ENCODE measurements at regions not wholly inside any gene's neighbourhood (a gene's known extent, or its start where the extent isn't known, plus 50 kb on each side); places are given as distances from the start of the nearest gene placed in this dataset.
"Not testable (repeated sequence)": the region's sequence is repeated elsewhere in the genome, so short reads cannot be mapped to it uniquely, and the experiment has no call there.

DNA sequence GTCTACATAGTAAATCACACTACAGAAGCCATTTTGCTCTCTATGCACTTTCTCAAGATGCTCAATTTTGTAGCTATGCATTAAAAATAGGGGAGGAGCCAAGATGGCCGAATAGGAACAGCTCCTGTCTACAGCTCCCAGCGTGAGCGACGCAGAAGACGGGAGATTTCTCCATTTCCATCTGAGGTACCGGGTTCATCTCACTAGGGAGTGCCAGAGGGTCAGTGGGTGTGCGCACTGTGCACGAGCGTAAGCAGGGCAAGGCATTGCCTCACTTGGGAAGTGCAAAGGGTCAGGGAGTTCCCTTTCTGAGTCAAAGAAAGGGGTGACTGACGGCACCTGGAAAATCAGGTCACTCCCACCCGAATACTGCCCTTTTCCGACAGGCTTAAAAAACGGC is 699.8 kb downstream of the XPNPEP1 start:
- H3K4me1 Mint-ChIP-seq; H3K9me3 ChIP-seq (ENCODE audit: control insufficient read depth in 1 of 2, low read length in 2 of 2); H3K36me3 Mint-ChIP-seq; H3K4me3 Mint-ChIP-seq; H3K36me3 ChIP-seq (ENCODE audit: insufficient read depth, low read length); H3K27me3 Mint-ChIP-seq; CTCF ChIA-PET (ENCODE audit: partially characterized antibody); H3K4me3 ChIP-seq (ENCODE audit: low read length in 2 of 2); H3K27ac Mint-ChIP-seq; H3K4me1 ChIP-seq (ENCODE audit: insufficient read depth, low read length); DNase-seq; H3K27ac ChIP-seq (ENCODE audit: low read depth, low read length); intact Hi-C loops (cut with micrococcal nuclease); POLR2A ChIA-PET (ENCODE audit: partially characterized antibody); H3K27me3 ChIP-seq (ENCODE audit: insufficient read depth, low read length): not testable (repeated sequence)
- peaks cover 0 to 19% (median 9%) of the 10 kb centered on the region in 8 donors for H3K9me3 Mint-ChIP-seq

DNA sequence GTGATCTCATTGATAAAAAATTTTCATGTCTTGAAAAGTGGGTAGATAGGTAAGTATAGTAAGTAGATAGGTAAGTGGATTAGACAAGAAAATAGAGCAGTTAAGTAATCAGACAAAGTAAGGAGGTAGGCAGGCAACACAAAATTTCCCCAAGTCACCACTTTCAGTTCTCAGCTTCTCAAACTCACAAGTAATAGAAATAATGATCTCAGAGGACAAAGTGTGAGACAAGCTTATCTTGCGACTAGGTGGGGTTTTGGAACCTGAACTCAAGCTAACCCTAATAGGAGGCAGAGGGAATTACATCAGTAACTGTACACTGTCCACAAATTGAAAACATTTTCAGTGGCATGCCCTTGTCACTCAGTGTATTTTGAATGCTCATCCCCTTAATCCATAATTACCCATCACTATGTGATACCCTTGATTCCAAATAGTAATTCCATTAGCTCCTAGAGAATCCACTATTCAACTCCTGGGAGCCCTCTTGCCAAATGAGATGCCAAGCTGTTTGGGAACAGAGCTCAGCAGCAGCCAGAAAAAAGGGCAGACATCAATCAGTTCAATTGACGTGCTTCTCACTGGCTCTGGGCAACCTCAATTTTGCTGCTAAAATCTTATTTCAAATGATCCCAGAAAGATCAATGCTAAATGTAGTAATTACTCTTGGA is 703.2 kb downstream of the XPNPEP1 start:
- no peaks in the 10 kb centered on the region for H3K27me3 Mint-ChIP-seq
- ChIA-PET POLR2A (ENCODE audit: partially characterized antibody) (no interaction called here), CTCF (ENCODE audit: partially characterized antibody) (interaction anchor here (1.0 kb wide), 1 partner anchor 9 kb away, joined by 6 read pairs; no protein-coding TSS in a partner anchor)
- intact Hi-C loops (cut with micrococcal nuclease): no loop called here
- no peak overlapping the region for H3K4me3 ChIP-seq (ENCODE audit: low read length in 2 of 2)
- no peaks in the 10 kb centered on the region for H3K4me1 ChIP-seq (ENCODE audit: insufficient read depth, low read length)
- no peaks in the 10 kb centered on the region for H3K27me3 ChIP-seq (ENCODE audit: insufficient read depth, low read length)
- H3K4me1 Mint-ChIP-seq: no peaks in the 10 kb centered on the region
- no peaks in the 10 kb centered on the region for H3K36me3 Mint-ChIP-seq
- H3K36me3 ChIP-seq (ENCODE audit: insufficient read depth, low read length): no peaks in the 10 kb centered on the region
- no peak overlapping the region for H3K27ac Mint-ChIP-seq
- H3K4me3 Mint-ChIP-seq: no peak overlapping the region
- peaks cover 0 to 15% (median 7%) of the 10 kb centered on the region in 8 donors for H3K9me3 Mint-ChIP-seq
- no peaks in the 10 kb centered on the region for H3K9me3 ChIP-seq (ENCODE audit: control insufficient read depth in 1 of 2, low read length in 2 of 2)
- no peak for DNase-seq
- no peak overlapping the region for H3K27ac ChIP-seq (ENCODE audit: low read depth, low read length)

DNA sequence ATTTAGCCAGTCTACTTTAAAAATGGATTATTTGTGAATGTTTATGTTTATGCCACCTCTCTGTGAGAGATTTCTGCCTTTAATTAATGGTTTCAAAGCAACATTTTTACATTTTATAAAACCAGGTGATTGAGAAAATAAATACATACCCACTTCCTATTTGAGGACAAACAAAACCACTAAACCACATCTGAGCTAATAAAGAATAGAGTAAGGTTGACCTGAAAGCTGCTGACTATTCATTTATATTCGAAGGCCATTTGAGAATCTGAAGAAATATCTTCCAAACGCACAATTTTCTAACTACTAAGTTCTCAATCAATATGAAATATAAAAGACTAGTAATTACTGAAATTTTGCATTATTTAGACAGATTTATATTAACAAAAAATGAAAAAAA is 705.1 kb downstream of the XPNPEP1 start:
- H3K4me1 ChIP-seq (ENCODE audit: insufficient read depth, low read length): no peaks in the 10 kb centered on the region
- H3K4me3 Mint-ChIP-seq: no peak overlapping the region
- no peaks in the 10 kb centered on the region for H3K36me3 ChIP-seq (ENCODE audit: insufficient read depth, low read length)
- intact Hi-C loops (cut with micrococcal nuclease): no loop called here
- no peak for DNase-seq
- H3K4me3 ChIP-seq (ENCODE audit: low read length in 2 of 2): no peak overlapping the region
- POLR2A ChIA-PET (ENCODE audit: partially characterized antibody): no interaction called here
- H3K27me3 Mint-ChIP-seq: no peaks in the 10 kb centered on the region
- peaks cover 0 to 15% (median 5%) of the 10 kb centered on the region in 8 donors for H3K9me3 Mint-ChIP-seq
- no peak overlapping the region for H3K27ac ChIP-seq (ENCODE audit: low read depth, low read length)
- CTCF ChIA-PET (ENCODE audit: partially characterized antibody): no interaction called here
- no peak overlapping the region for H3K27ac Mint-ChIP-seq
- H3K9me3 ChIP-seq (ENCODE audit: control insufficient read depth in 1 of 2, low read length in 2 of 2): no peaks in the 10 kb centered on the region
- no peaks in the 10 kb centered on the region for H3K4me1 Mint-ChIP-seq
- H3K27me3 ChIP-seq (ENCODE audit: insufficient read depth, low read length): no peaks in the 10 kb centered on the region
- H3K36me3 Mint-ChIP-seq: no peaks in the 10 kb centered on the region

DNA sequence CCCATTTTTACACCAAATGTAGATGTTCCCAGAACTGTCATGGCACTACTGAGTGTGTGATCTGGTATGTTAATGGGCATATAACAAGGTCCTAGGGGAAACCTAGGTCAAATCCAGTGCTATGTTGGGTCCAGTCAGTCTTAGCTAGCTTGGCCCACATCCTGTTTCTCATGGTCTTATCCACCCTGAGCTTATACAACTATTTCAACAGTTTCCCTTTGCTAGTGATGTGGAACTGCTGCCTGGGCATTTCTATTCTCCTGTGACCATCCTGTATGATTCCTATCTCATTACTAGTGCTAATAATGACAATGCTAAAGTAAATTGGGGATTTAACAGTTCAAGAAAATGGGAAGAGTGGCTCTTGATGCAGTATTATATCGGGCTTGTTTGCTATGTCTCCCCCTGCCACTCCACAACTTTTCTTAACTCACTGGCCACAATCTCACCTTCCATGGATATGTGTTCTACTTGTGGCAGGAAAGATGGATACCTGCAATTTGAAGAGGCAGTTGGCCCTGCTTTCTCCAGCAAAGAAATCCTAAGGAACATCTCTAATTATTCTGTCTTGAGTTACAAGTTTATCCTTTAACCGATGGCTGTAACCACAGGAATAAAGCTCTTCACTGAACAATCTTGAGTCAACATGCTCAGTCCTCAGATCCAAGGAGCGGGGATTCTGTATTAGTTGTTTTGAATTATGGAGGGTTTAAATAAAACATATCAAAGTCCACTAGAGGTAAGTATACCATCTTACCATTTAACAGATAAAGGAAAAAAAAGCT is 707.8 kb downstream of the XPNPEP1 start:
- Histone ChIP-seq H3K4me3 (ENCODE audit: low read length in 2 of 2) (no peak overlapping the region), H3K27me3 (ENCODE audit: insufficient read depth, low read length) (no peaks in the 10 kb centered on the region), H3K4me1 (ENCODE audit: insufficient read depth, low read length) (no peaks in the 10 kb centered on the region), H3K36me3 (ENCODE audit: insufficient read depth, low read length) (no peaks in the 10 kb centered on the region), H3K27ac (ENCODE audit: low read depth, low read length) (no peak overlapping the region), H3K9me3 (ENCODE audit: control insufficient read depth in 1 of 2, low read length in 2 of 2) (no peaks in the 10 kb centered on the region)
- no peaks in the 10 kb centered on the region for H3K27me3 Mint-ChIP-seq
- intact Hi-C loops (cut with micrococcal nuclease): no loop called here
- no peaks in the 10 kb centered on the region for H3K4me1 Mint-ChIP-seq
- H3K4me3 Mint-ChIP-seq: no peak overlapping the region
- ChIA-PET CTCF (ENCODE audit: partially characterized antibody) (no interaction called here), POLR2A (ENCODE audit: partially characterized antibody) (no interaction called here)
- H3K9me3 Mint-ChIP-seq: peaks cover 0 to 10% (median 2%) of the 10 kb centered on the region in 8 donors
- no peaks in the 10 kb centered on the region for H3K36me3 Mint-ChIP-seq
- no peak overlapping the region for H3K27ac Mint-ChIP-seq
- no peak for DNase-seq

DNA sequence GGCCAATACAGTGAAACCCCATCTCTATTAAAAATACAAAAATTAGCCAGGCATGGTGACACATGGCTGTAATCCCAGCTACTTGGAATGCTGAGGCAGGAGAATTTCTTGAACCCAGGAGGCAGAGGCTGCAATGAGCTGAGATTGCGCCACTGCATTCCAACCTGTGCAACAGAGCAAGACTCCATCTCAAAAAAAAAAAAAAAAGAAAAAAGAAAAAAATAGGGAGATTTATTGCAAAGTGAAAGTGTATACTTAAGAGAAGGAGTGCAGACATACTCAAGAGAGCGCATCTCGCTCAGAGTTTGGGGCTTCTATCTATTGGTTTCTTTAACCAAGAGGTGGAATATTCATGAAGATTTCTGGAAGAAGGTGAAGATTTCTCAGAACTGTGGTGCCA is 708.4 kb downstream of the XPNPEP1 start:
- peak overlapping the region in 1 of 7 donors; percentile 38 for H3K27ac Mint-ChIP-seq
- CTCF ChIA-PET (ENCODE audit: partially characterized antibody): not testable (repeated sequence)

DNA sequence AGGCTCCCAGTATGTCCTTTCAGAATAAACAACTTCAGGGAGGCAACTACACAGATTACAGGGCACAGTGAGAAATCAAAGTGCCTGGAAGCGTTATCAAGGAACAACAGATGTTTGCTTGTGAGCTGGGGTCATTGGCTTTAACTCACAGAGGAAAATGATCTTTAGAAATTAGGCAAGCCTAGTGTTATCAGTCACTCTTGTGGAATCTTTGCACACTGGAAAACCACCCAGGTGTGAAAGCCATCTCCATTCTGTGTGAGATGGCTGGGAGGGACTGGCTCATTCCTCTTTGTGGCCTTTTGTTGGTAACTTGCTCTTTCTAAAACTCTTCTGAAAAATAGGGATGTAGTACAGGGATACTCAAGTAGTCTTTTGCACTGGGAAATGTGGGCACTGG is 716.0 kb downstream of the XPNPEP1 start:
- Mint-ChIP-seq H3K36me3 (no peaks in the 10 kb centered on the region), H3K9me3 (peaks cover 0 to 4% (median 1%) of the 10 kb centered on the region in 8 donors), H3K4me3 (no peak overlapping the region), H3K27ac (no peak overlapping the region), H3K27me3 (no peaks in the 10 kb centered on the region), H3K4me1 (no peaks in the 10 kb centered on the region)
- no peak for DNase-seq
- no peak overlapping the region for H3K4me3 ChIP-seq (ENCODE audit: low read length in 2 of 2)
- no peak overlapping the region for H3K27ac ChIP-seq (ENCODE audit: low read depth, low read length)
- no peaks in the 10 kb centered on the region for H3K27me3 ChIP-seq (ENCODE audit: insufficient read depth, low read length)
- no peaks in the 10 kb centered on the region for H3K4me1 ChIP-seq (ENCODE audit: insufficient read depth, low read length)
- ChIA-PET CTCF (ENCODE audit: partially characterized antibody) (no interaction called here), POLR2A (ENCODE audit: partially characterized antibody) (no interaction called here)
- intact Hi-C loops (cut with micrococcal nuclease): no loop called here
- no peaks in the 10 kb centered on the region for H3K9me3 ChIP-seq (ENCODE audit: control insufficient read depth in 1 of 2, low read length in 2 of 2)
- H3K36me3 ChIP-seq (ENCODE audit: insufficient read depth, low read length): no peaks in the 10 kb centered on the region

More for the DNA sequence above, 708.4 kb downstream of the XPNPEP1 start:
- H3K4me3 Mint-ChIP-seq; H3K27ac ChIP-seq (ENCODE audit: low read depth, low read length); H3K4me1 Mint-ChIP-seq; POLR2A ChIA-PET (ENCODE audit: partially characterized antibody); H3K27me3 Mint-ChIP-seq; DNase-seq; intact Hi-C loops (cut with micrococcal nuclease); H3K9me3 ChIP-seq (ENCODE audit: control insufficient read depth in 1 of 2, low read length in 2 of 2); H3K9me3 Mint-ChIP-seq; H3K4me3 ChIP-seq (ENCODE audit: low read length in 2 of 2); H3K27me3 ChIP-seq (ENCODE audit: insufficient read depth, low read length); H3K4me1 ChIP-seq (ENCODE audit: insufficient read depth, low read length); H3K36me3 ChIP-seq (ENCODE audit: insufficient read depth, low read length); H3K36me3 Mint-ChIP-seq: not testable (repeated sequence)

DNA sequence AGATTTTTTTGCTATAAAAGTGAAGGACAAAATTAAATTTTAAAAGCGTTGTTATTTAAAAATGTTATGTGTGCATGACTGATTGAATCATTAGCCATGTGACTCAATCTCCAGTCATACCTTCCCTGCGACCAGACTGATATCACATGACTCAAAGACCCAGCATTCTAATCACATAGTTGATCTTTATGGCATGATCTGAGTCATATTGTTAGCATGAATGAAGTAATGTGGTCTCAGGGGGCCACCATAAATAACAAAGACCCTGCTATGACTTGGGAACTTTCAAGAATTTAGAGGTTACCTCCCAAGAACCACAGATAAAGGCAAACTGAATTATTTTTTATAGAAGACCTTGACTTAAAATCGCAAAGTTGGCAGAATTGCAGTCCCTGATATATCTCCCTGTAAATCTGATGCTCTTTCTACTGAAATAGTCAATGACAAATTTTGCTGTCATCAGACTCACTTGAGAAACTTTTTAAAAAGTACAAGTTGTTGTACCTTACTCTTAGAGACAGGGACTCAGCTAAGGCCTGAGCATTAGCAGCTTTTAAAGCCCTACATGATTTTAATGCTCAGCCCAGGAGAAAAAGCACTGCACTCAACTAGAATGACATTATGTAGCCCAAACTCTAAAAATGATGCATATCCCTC is 717.3 kb downstream of the XPNPEP1 start:
- H3K27ac Mint-ChIP-seq: no peak overlapping the region
- Histone ChIP-seq H3K27ac (ENCODE audit: low read depth, low read length) (no peak overlapping the region), H3K4me3 (ENCODE audit: low read length in 2 of 2) (no peak overlapping the region), H3K27me3 (ENCODE audit: insufficient read depth, low read length) (no peaks in the 10 kb centered on the region), H3K9me3 (ENCODE audit: control insufficient read depth in 1 of 2, low read length in 2 of 2) (no peaks in the 10 kb centered on the region), H3K36me3 (ENCODE audit: insufficient read depth, low read length) (no peaks in the 10 kb centered on the region), H3K4me1 (ENCODE audit: insufficient read depth, low read length) (no peaks in the 10 kb centered on the region)
- intact Hi-C loops (cut with micrococcal nuclease): no loop called here
- no peaks in the 10 kb centered on the region for H3K36me3 Mint-ChIP-seq
- H3K4me3 Mint-ChIP-seq: no peak overlapping the region
- no peaks in the 10 kb centered on the region for H3K27me3 Mint-ChIP-seq
- ChIA-PET CTCF (ENCODE audit: partially characterized antibody) (no interaction called here), POLR2A (ENCODE audit: partially characterized antibody) (no interaction called here)
- peaks cover 0 to 4% (median under 1%) of the 10 kb centered on the region in 8 donors for H3K9me3 Mint-ChIP-seq
- DNase-seq: no peak
- no peaks in the 10 kb centered on the region for H3K4me1 Mint-ChIP-seq
